ENCODE measurements at regions not wholly inside any gene's neighbourhood (a gene's known extent, or its start where the extent isn't known, plus 50 kb on each side); places are given as distances from the start of the nearest gene placed in this dataset.

- Histone ChIP-seq H3K27ac (ENCODE audit: low read depth, low read length) (no peak overlapping the region), H3K9ac (ENCODE audit: low read length) (no peak overlapping the region), H3K4me1 (ENCODE audit: control insufficient read depth in 1 of 2, insufficient read depth in 2 of 2, low read length in 2 of 2) (no peaks in the 10 kb centered on the region), H3K4me2 (ENCODE audit: low read length) (no peak overlapping the region), H3K9me3 (ENCODE audit: control insufficient read depth in 1 of 2, insufficient read depth in 1 of 2, low read depth in 1 of 2, low read length in 2 of 2) (no peaks in the 10 kb centered on the region), H2AFZ (ENCODE audit: low read depth, low read length, poor library complexity, severe bottlenecking) (no peak overlapping the region), H4K20me1 (ENCODE audit: insufficient read depth) (no peaks in the 10 kb centered on the region), H3K4me3 (replicated peaks in 1 of 2; ENCODE audit: low read depth in 1 of 2, low read length in 2 of 2) (no peak overlapping the region), H3K79me2 (ENCODE audit: insufficient read depth, low read length) (no peaks in the 10 kb centered on the region), H3K27me3 (ENCODE audit: insufficient read depth, low read length) (no peaks in the 10 kb centered on the region), H3K36me3 (ENCODE audit: control insufficient read depth in 1 of 2, insufficient read depth in 2 of 2, low read length in 2 of 2) (no peaks in the 10 kb centered on the region), H3K9me2 (ENCODE audit: insufficient read depth) (no peaks in the 10 kb centered on the region)
- no peak for DNase-seq (ENCODE audit: low read depth, low spot score)
- ChIA-PET RAD21 (ENCODE audit: low non-redundant PET in 1 of 2, low total read pairs in 2 of 2, uncharacterized antibody in 2 of 2, unreplicated experiment in 2 of 2) (no interaction called here), POLR2A (no interaction called here), CTCF (no interaction called here)
- intact Hi-C loops (cut with micrococcal nuclease), result no loop called here
- TF ChIP-seq JUND (IDR thresholded peaks at IDR 0.05), result no peak
- TF ChIP-seq ZNF274 (IDR thresholded peaks at IDR 0.05; ENCODE audit: low read depth, low read length), result no peak
- TF ChIP-seq, protein P1, sequence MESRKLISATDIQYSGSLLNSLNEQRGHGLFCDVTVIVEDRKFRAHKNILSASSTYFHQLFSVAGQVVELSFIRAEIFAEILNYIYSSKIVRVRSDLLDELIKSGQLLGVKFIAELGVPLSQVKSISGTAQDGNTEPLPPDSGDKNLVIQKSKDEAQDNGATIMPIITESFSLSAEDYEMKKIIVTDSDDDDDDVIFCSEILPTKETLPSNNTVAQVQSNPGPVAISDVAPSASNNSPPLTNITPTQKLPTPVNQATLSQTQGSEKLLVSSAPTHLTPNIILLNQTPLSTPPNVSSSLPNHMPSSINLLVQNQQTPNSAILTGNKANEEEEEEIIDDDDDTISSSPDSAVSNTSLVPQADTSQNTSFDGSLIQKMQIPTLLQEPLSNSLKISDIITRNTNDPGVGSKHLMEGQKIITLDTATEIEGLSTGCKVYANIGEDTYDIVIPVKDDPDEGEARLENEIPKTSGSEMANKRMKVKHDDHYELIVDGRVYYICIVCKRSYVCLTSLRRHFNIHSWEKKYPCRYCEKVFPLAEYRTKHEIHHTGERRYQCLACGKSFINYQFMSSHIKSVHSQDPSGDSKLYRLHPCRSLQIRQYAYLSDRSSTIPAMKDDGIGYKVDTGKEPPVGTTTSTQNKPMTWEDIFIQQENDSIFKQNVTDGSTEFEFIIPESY (IDR thresholded peaks at IDR 0.05; ENCODE audit: extremely low read depth, insufficient replicate concordance, low read length), result no peak
- no peak for TF ChIP-seq SRF (IDR thresholded peaks at IDR 0.05; ENCODE audit: low read depth)
- no peak for TF ChIP-seq EZH2phosphoT487 (IDR thresholded peaks at IDR 0.05; ENCODE audit: borderline replicate concordance)
- TF ChIP-seq, protein P2, sequence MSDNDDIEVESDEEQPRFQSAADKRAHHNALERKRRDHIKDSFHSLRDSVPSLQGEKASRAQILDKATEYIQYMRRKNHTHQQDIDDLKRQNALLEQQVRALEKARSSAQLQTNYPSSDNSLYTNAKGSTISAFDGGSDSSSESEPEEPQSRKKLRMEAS (IDR thresholded peaks at IDR 0.05), result no peak
- no peak for TF ChIP-seq EZH2 (IDR thresholded peaks at IDR 0.05)
- no peak for TF ChIP-seq POLR2A (IDR thresholded peaks at IDR 0.05; ENCODE audit: borderline replicate concordance, extremely low read depth, insufficient read depth, insufficient read length)
- TF ChIP-seq YY1 (IDR thresholded peaks at IDR 0.05; ENCODE audit: extremely low read depth, insufficient replicate concordance, low read depth, low read length), result no peak
- no peak for TF ChIP-seq EGR1 (IDR thresholded peaks at IDR 0.05; ENCODE audit: low read depth)
- no peak for TF ChIP-seq REST (IDR thresholded peaks at IDR 0.05; ENCODE audit: low read depth)
- TF ChIP-seq, protein P3, sequence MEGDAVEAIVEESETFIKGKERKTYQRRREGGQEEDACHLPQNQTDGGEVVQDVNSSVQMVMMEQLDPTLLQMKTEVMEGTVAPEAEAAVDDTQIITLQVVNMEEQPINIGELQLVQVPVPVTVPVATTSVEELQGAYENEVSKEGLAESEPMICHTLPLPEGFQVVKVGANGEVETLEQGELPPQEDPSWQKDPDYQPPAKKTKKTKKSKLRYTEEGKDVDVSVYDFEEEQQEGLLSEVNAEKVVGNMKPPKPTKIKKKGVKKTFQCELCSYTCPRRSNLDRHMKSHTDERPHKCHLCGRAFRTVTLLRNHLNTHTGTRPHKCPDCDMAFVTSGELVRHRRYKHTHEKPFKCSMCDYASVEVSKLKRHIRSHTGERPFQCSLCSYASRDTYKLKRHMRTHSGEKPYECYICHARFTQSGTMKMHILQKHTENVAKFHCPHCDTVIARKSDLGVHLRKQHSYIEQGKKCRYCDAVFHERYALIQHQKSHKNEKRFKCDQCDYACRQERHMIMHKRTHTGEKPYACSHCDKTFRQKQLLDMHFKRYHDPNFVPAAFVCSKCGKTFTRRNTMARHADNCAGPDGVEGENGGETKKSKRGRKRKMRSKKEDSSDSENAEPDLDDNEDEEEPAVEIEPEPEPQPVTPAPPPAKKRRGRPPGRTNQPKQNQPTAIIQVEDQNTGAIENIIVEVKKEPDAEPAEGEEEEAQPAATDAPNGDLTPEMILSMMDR (IDR thresholded peaks at IDR 0.05 in 2 of 3, conservative IDR thresholded peaks at IDR 0.05 in 1 of 3; ENCODE audit: borderline replicate concordance in 1 of 3, insufficient read depth in 1 of 3, low read depth in 2 of 3, low read length in 2 of 3), result no peak
- no peak for TF ChIP-seq RAD21 (IDR thresholded peaks at IDR 0.05; ENCODE audit: low read depth)
- no peak for TF ChIP-seq SP1 (IDR thresholded peaks at IDR 0.05; ENCODE audit: low read depth)
- TF ChIP-seq TCF7L2 (IDR thresholded peaks at IDR 0.05; ENCODE audit: borderline replicate concordance, extremely low read depth, insufficient read depth, insufficient read length), result no peak
- no peak for TF ChIP-seq CBX3 (IDR thresholded peaks at IDR 0.05; ENCODE audit: low read depth)
- TF ChIP-seq CEBPB (IDR thresholded peaks at IDR 0.05; ENCODE audit: low read depth), result no peak
- TF ChIP-seq POLR2AphosphoS5 (IDR thresholded peaks at IDR 0.05; ENCODE audit: low read depth, low read length), result no peak
- no peak for TF ChIP-seq ATF3 (IDR thresholded peaks at IDR 0.05)
- no peak for TF ChIP-seq ZFX (IDR thresholded peaks at IDR 0.05)
- ATAC-seq, result no peak
- no TSS peak for BruUV-seq (replicated peaks)
Measured at GRCh38 chr17:14506364-14506763, 205.5 kb downstream of the HS3ST3B1 start.
